ENCODE measurements at regions not wholly inside any gene's neighbourhood (a gene's known extent, or its start where the extent isn't known, plus 50 kb on each side); places are given as distances from the start of the nearest gene placed in this dataset.

- Histone ChIP-seq H3K27ac (no peak overlapping the region), H3K4me3 (no peak overlapping the region)
- TF ChIP-seq CTCF (IDR thresholded peaks at IDR 0.05), result no peak
- no peak for DNase-seq (ENCODE audit: low spot score)
Observed at GRCh38 chr12:39077226-39077625, 171.8 kb upstream of the CPNE8 start.

- no peak for TF ChIP-seq CTCF (IDR thresholded peaks at IDR 0.05)
- H3K4me3 ChIP-seq, result no peak overlapping the region
- no peak for DNase-seq (ENCODE audit: low spot score)
- H3K27ac ChIP-seq, result no peak overlapping the region
Observed at GRCh38 chr12:39074063-39074462, 168.7 kb upstream of the CPNE8 start.

GRCh38 chr12:39072658-39073057, 167.3 kb upstream of the CPNE8 start:
- no peak for TF ChIP-seq CTCF (IDR thresholded peaks at IDR 0.05)
- H3K4me3 ChIP-seq, result no peak overlapping the region
- no peak for DNase-seq (ENCODE audit: low spot score)
- no peak overlapping the region for H3K27ac ChIP-seq

- Histone ChIP-seq H3K27ac (no peak overlapping the region), H3K4me3 (no peak overlapping the region)
- no peak for TF ChIP-seq CTCF (IDR thresholded peaks at IDR 0.05)
- no peak for DNase-seq (ENCODE audit: low spot score)
Observed at GRCh38 chr12:39071611-39072010, 166.2 kb upstream of the CPNE8 start.

- H3K4me3 ChIP-seq, result no peak overlapping the region
- no peak overlapping the region for H3K27ac ChIP-seq
- no peak for DNase-seq (ENCODE audit: low spot score)
- no peak for TF ChIP-seq CTCF (IDR thresholded peaks at IDR 0.05)
Observed at GRCh38 chr12:39070775-39071174, 165.4 kb upstream of the CPNE8 start.

- Histone ChIP-seq H3K27ac (no peak overlapping the region), H3K4me3 (no peak overlapping the region)
- no peak for TF ChIP-seq CTCF (IDR thresholded peaks at IDR 0.05)
- no peak for DNase-seq (ENCODE audit: low spot score)
Observed at GRCh38 chr12:39065455-39065854, 160.1 kb upstream of the CPNE8 start.

GRCh38 chr12:39064708-39065107, 159.3 kb upstream of the CPNE8 start:
- H3K4me3 ChIP-seq, result no peak overlapping the region
- no peak for DNase-seq (ENCODE audit: low spot score)
- H3K27ac ChIP-seq, result no peak overlapping the region
- TF ChIP-seq CTCF (IDR thresholded peaks at IDR 0.05), result no peak
